UCSD-AML1 (cell line): ENCODE measurements at regions not wholly inside any gene's neighbourhood (a gene's known extent, or its start where the extent isn't known, plus 50 kb on each side); places are given as distances from the start of the nearest gene placed in this dataset.
A peak's percentile ranks its signal among the peaks of the same experiment; 100 is the strongest.

ENCODE experiments used
- DNase-seq: peaks from one replicate; lab custom pipeline; 2025; ENCODE audit not compliant: unreplicated experiment; lab: John Stamatoyannopoulos, UW

GRCh38 chr18:7415081-7415894, 151.8 kb upstream of the PTPRM start:
- peak; percentile 57 for DNase-seq

GRCh38 chr18:7417727-7418126, 149.4 kb upstream of the PTPRM start:
- no peak for DNase-seq

DNA sequence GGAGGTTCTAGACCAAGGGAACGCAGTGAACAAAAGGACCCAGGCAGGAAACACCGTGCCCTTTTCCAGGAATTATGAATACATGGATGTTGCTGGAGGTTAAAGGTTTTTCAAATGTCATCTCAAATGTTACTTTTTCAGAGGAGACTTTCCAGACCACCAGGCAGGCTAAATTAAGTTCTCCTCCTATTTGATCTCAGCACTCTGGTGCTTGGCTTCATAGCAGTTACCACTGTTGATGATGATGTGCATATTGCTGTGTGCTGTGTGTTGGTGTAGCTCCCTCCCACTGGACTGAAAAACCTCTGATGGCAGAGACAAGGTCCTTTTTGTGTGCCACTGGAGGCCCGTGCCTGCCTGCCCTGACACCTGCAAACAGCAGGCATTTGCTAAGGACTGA, 137.3 kb upstream of the PTPRM start:
- DNase-seq, result no peak

- DNase-seq, result peak; percentile 64
Observed at GRCh38 chr18:7436166-7436565, 130.9 kb upstream of the PTPRM start.

- DNase-seq, result no peak
Observed at GRCh38 chr18:7437870-7438269, 129.2 kb upstream of the PTPRM start.

- no peak for DNase-seq
Observed at GRCh38 chr18:7438646-7439045, 128.5 kb upstream of the PTPRM start.

DNA sequence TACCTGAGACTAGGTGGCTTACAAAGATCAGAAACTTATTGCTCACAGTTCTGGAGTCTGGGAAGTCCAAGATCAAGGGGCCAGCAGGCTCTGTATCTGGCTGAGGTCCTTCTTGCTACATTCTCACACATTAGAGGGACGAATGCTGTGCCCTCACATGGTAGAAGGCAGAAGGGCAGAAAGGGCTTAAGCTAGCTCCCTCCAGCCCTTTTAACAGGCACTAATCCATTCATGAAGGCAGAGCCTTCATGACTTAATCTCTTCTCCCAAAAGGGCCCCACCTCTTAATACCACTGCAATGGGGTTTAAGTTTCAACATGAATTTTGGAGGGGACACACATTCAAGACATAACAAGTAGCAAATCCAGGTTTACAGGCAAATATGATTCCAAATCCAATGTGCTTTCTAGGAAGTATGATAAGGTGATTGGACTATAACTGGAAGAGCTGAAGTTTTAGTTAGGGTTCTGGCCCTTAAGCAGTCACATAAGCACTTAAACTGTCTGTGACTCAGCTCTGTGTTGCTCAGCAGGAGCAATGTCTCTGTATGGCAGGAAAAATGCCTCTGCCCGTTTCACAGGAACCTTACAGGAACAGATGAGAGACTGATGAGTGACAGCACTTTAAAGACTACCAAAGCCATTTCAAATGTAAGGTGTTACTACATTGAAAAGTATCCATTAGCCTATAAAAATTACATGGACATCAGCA, 119.6 kb upstream of the PTPRM start:
- no peak for DNase-seq

GRCh38 chr18:7452331-7452730, 114.8 kb upstream of the PTPRM start:
- DNase-seq, result peak; percentile 60

DNA sequence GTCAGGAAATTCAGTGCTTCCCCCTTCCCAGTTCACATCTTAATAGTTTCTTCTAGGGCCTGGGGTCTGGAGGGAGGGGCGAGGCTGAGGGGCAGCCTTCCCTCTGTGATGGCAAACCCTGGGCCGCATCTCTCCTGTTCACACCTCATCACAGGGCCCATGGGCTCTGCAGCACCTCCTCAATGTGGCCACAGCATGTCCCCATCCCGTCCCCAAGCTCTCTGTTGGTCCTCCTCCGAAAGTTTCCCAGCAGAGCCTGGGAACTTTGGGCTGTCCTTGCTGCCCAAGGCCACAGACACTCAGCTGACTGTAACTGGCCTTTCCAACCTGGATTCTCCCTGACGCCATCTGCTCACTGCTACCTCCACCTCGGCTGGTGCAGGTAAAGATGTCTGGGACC, 112.7 kb upstream of the PTPRM start:
- no peak for DNase-seq

- no peak for DNase-seq
Observed at GRCh38 chr18:7456376-7456775, 110.7 kb upstream of the PTPRM start.

DNA sequence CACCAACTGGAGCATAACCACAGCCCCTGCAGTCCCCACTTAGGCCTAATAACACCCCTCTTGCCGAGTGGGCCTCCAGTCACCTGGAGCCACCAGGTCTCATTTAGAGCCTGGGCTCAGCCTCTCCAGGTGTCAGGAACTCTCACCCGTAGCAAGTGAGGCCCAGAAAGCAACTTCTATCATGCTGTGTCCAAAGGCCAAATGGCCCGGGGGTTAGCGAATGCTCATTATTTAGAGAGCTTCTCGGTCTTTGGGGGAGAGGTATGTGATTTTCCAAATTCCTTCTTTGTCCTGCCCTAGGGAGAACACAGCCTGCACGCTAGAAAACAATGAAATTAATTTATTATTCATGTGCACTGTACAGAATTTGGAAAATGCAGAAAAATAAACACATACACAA, 109.9 kb upstream of the PTPRM start:
- DNase-seq, result no peak

DNA sequence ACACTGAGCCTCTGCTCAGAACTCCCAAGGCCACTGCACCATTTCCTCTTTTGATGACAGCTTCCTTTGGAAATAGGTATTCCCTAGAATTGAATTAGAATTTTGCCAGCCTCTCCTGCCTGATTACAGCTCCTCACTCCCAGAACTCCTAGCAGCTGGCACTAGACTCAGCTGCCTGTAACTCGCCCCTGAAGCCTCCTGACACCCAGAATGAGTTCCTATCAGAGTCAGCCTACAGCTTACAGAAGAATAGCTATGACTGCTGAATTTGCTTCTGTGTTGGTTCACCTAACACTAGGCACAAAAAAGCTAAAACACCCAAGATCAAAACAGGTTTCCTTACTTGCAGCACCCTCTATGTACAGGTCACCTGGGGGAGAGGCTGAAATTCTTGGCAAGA, 108.2 kb upstream of the PTPRM start:
- no peak for DNase-seq

DNA sequence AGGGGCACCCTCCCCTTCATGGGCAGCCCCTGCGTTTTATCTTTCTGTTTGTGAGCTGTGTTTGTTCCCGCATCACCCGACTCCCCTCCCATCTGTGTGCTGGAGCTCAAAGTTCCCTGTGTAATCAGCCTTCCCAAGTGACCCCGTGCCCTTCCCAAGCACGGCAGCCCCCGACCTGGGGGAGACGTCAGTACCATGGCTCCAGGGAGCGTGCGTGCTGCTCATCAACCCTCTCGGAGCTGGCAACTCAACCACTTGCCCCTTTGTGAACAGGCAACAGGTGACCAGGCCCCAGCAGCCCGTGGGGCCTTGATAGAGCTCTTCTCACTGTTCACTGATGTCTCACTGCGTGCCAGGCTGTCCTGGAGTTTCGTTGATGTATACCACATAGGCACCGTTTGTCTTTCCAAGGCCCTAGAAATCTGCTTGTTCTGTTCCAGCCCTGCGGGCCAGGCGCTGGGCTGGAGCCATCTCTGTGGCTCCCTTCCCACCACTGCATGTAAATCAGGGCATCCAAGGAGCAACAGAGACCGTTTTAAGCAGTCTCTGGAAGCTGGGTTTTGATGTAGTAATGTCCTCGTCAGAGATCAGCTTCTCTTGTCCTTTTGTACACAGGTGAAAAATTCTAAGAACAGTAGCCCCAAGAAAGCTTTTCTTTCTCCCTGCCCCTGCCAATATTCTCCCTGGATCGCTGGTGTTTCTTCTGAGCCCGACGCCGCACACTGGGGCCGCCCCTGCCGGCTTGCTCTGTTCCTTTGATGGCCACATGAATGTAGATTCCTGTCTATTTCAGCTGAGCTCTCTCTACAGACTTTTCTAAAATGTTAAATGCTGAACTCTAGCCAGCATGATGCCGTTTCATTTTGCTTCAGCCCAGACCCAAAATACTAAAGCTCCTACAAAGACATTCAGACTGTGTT, 107.0 kb upstream of the PTPRM start:
- no peak for DNase-seq

DNA sequence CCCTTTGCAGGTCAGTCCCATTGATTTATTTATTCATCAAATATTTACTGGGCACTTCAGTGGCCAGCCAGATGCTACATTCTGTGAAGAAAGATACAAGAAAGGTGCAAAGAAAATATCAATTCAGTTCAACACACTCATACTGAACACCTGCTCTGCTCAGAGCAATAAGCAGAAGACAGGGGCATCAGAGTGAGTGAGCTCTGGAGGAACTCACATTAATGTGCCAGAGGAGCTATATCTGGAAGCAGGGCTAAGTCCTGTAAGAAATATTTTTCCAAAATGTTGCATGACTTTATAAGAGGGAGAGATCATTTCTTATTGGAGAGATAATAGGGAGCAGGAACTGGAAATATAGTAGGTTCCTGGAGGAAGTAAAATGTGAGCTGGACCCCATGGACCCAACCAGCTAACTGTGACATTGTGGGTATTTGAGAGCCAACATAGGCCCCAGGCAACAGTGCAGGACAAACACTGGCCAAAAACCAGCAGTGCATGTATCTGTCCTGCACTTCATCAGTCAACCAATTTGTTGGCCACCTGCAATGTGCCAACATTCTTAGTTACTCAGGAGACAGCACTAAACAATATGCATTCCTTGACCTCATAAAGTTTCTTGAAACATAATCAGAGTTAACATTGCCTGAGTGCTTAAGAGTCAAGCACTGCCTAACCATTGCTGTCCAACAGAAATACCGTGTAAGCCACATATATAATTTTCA, 102.7 kb upstream of the PTPRM start:
- no peak for DNase-seq

DNA sequence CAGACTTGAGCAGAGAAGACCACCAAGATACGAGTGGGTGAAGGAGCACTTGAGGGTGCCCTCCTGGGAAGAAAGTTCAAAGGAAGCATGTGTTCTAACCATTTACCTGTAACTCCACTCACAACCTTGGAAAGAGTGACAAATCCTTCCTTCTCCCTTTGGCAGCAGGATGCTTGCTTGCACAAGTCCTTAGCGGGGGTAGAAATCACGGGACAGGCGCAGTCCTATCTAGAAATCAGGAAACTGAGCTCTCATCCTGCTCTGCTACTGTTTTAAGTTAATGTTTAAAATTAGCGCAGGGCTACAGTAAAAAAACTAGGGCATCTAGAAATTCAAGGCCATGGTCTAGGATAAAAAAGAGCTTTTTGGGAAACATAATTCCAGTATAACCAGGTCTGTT, 100.9 kb upstream of the PTPRM start:
- DNase-seq, result no peak

DNA sequence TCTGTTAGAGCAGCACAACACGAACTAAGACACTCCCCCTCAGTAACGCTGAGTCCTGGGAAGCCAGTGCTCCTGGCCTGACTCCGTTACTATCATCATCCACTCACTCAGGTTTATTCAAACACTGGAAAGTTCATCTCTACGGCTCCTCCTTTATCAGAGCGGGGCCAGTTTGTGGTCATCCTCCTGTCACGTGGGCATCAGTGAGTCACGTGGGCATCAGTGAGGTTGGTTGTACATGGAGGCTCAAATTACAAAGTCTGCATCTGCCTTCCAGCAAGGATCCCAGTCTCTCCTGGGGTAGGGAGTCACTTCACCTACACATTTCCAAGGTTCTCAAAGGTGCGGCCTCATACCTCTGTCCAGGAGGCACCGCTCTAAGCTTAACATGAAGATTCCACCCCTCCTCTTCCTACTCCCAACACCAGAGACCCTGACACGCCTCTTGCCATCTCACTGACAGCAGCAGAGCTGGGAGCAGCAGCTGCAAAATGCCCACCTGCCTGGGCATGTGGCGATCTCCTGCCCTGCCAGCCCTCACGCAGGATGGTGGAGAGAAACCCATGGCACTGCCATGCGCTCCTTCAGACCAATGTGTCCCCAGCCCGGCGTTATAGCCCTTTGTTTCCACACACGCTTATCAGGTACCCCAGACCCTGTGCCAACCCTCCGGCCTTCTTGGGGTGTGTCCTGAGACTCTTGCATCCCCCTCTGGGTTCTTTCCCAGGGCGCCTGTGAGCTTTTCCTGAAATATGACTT, 99.2 kb upstream of the PTPRM start:
- no peak for DNase-seq

GRCh38 chr18:7470101-7470500, 97.0 kb upstream of the PTPRM start:
- no peak for DNase-seq

- DNase-seq, result no peak
Observed at GRCh38 chr18:7470503-7470902, 96.6 kb upstream of the PTPRM start.

DNA sequence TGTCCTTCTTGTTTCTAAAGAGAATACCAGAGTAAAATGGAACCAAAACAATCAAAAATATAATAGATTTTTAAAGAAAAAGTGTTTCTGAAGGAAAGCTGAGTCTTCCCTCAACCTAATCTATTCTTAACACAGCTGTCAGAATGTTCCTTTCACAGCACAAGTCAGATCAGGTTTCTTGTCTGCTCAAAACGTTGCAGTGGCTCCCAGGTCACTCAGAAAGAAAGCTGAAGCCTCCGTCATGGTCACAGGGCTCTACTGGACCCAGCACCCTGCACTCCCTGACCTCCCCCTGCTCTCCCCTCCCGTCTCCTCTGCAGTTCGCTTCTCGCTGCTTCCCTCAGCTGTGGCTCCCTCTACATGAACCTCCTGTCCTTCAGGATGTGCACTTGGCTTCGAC, 90.7 kb upstream of the PTPRM start:
- no peak for DNase-seq

DNA sequence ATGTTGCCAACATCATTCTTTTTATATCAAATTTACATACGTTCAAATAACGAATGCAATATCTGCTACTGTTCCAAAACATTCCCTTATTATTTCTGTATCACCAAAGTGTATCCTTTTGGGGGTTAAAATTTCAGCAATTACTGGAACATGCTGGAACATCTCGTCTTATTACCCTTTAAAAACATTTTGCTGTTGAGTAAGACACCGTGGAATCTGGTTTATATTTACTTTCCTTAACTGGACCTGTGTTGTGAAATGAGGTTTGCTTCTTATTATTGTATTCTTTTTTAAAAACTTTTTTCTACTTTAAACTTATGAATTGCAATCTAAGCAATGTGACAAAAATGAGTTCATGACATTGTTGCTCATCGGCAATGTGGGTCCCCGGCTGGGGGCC, 87.4 kb upstream of the PTPRM start:
- DNase-seq, result no peak
